GM12878 (cell line): ENCODE measurements at regions not wholly inside any gene's neighbourhood (a gene's known extent, or its start where the extent isn't known, plus 50 kb on each side); places are given as distances from the start of the nearest gene placed in this dataset.

ENCODE experiments used
- ATAC-seq: fragments of 200-7000 bp; cut with Tn5 transposase; 3 replicates; pipeline ENCODE4 v1.9.1; 2020; ENCODE audit warnings: mild to moderate bottlenecking, moderate library complexity
- BruUV-seq: library from RNA; stranded (reverse); fragments of 400-500 nt; replicated peaks from 2 replicates; lab custom pipeline; 2021; lab: Mats Ljungman, UMichigan
- CTCF ChIA-PET: fragments of 300-600 bp; sonication (Branson Sonifier 250); formaldehyde crosslinking; extraction: SDS; loops from one replicate; lab custom pipeline; 2021; ENCODE audit warnings: inconsistent platforms; lab: Yijun Ruan, JAX
- POLR2A ChIA-PET: fragments of 350-600 bp; formaldehyde crosslinking; extraction: SDS; loops from one replicate; lab custom pipeline; 2021; ENCODE audit warnings: inconsistent platforms; lab: Charles Lee
- RAD21 ChIA-PET: fragments of 300-600 bp; sonication (Branson Sonifier 250); formaldehyde crosslinking; loops from one replicate; lab custom pipeline; 2023; ENCODE audit warnings: antibody characterized with exemption; ENCODE audit not compliant: unreplicated experiment; lab: Charles Lee
- SMC1A ChIA-PET: fragments of 300-600 bp; sonication (Branson Sonifier 250); formaldehyde crosslinking; loops from one replicate; lab custom pipeline; 2023; ENCODE audit not compliant: unreplicated experiment, uncharacterized antibody; lab: Charles Lee
- DNase-seq: peaks from one replicate; pipeline ENCODE4 v3.0.0-alpha.2; 2011; ENCODE audit warnings: low read depth, low spot score
- FAIRE-seq: peaks from 3 replicates; lab custom pipeline; 2011; peaks lifted over from hg19 to GRCh38; lab: Jason Lieb, UNC
- H2AFZ ChIP-seq: 2 replicates; pipeline ENCODE4 v1.6.0; 2011; ENCODE audit warnings: low read depth, low read length, control low read depth; ENCODE audit not compliant: control insufficient read depth
- H3K27ac ChIP-seq: 2 replicates; pipeline ENCODE4 v1.5.1; 2011; ENCODE audit warnings: control low read depth; ENCODE audit not compliant: control insufficient read depth, insufficient read depth
- H3K27me3 ChIP-seq, 2 experiments: replicated peaks in 1 of 2; 2 replicates each; pipeline versions ENCODE4 v1.6.0 to v1.6.1; 2011; ENCODE audit warnings: low read length in 1 of 2; ENCODE audit not compliant: control insufficient read depth in 2 of 2, insufficient read depth in 2 of 2
- H3K36me3 ChIP-seq, 2 experiments: 2 replicates each; pipeline ENCODE4 v1.5.1; 2011; ENCODE audit warnings: low read length in 1 of 2; ENCODE audit not compliant: control insufficient read depth in 2 of 2, insufficient read depth in 2 of 2
- H3K4me1 ChIP-seq: 2 replicates; pipeline ENCODE4 v1.6.1; 2011; ENCODE audit warnings: mild to moderate bottlenecking, low read length, moderate library complexity, mixed read lengths; ENCODE audit not compliant: control insufficient read depth, insufficient read depth
- H3K4me2 ChIP-seq: 2 replicates; pipeline ENCODE4 v1.6.0; 2011; ENCODE audit warnings: control low read depth; ENCODE audit not compliant: control insufficient read depth, insufficient read depth
- H3K4me3 ChIP-seq: fragments of 200-600 bp; sonication (generic); 2 replicates; pipeline ENCODE4 v1.5.1; 2016
- H3K79me2 ChIP-seq: 2 replicates; pipeline ENCODE4 v1.6.0; 2011; ENCODE audit warnings: low read length; ENCODE audit not compliant: control insufficient read depth, insufficient read depth
- H3K9ac ChIP-seq: 2 replicates; pipeline ENCODE4 v1.8.0; 2011; ENCODE audit warnings: low read length, control low read depth, mixed read lengths; ENCODE audit not compliant: control insufficient read depth, insufficient read depth
- H3K9me3 ChIP-seq: replicated peaks from 3 replicates; pipeline ENCODE4 v1.5.1; 2011; ENCODE audit warnings: mild to moderate bottlenecking, low read length; ENCODE audit not compliant: control insufficient read depth, insufficient read depth
- H4K20me1 ChIP-seq: 2 replicates; pipeline ENCODE4 v1.6.0; 2011; ENCODE audit not compliant: control insufficient read depth, insufficient read depth
- CBX3 ChIP-seq: fragments of 200-600 bp; sonication (generic); IDR thresholded peaks from 2 replicates; pipeline ENCODE4 v1.6.1; 2016; ENCODE audit warnings: low read depth, borderline replicate concordance
- EGR1 ChIP-seq, 2 experiments: IDR thresholded peaks; 1 replicate in 1 of 2; 2 replicates in 1 of 2; pipeline ENCODE4 v1.6.1; 2011 to 2012; ENCODE audit warnings: low read depth in 2 of 2, low read length in 2 of 2, borderline replicate concordance in 1 of 2, mild to moderate bottlenecking in 1 of 2, moderate library complexity in 1 of 2
- EZH2 ChIP-seq: IDR thresholded peaks from 2 replicates; pipeline ENCODE4 v1.6.1; 2012; ENCODE audit warnings: low read depth, mild to moderate bottlenecking, control low read depth, inconsistent platforms, low read length, borderline replicate concordance; ENCODE audit not compliant: control insufficient read depth
- KLF5 ChIP-seq: fragments of 450-650 bp; IDR thresholded peaks from 2 replicates; pipeline ENCODE4 v1.6.1; 2014; ENCODE audit warnings: mild to moderate bottlenecking; ENCODE audit not compliant: partially characterized antibody
- POLR2AphosphoS2 ChIP-seq: IDR thresholded peaks from 2 replicates; pipeline ENCODE4 v1.6.1; 2011; ENCODE audit warnings: low read depth, mild to moderate bottlenecking, low read length, improper control_type of control experiment, moderate library complexity
- RAD51 ChIP-seq: fragments of 450-650 bp; IDR thresholded peaks from 2 replicates; pipeline ENCODE4 v1.6.1; 2016; ENCODE audit warnings: moderate library complexity, mild to moderate bottlenecking, inconsistent platforms
- RB1 ChIP-seq: fragments of 450-650 bp; formaldehyde crosslinking; IDR thresholded peaks from 2 replicates; pipeline ENCODE4 v1.6.1; 2017; ENCODE audit warnings: mild to moderate bottlenecking, borderline replicate concordance
- SMARCA5 ChIP-seq: fragments of 450-650 bp; IDR thresholded peaks from 2 replicates; pipeline ENCODE4 v1.6.1; 2017; ENCODE audit warnings: mild to moderate bottlenecking
- SMC3 ChIP-seq: IDR thresholded peaks from 2 replicates; pipeline ENCODE4 v1.6.1; 2011; ENCODE audit warnings: low read length, improper control_type of control experiment, borderline replicate concordance
- WRNIP1 ChIP-seq: IDR thresholded peaks from 2 replicates; pipeline ENCODE4 v1.6.1; 2011; ENCODE audit warnings: low read depth, low read length, improper control_type of control experiment, borderline replicate concordance
- in situ Hi-C: fragments of 300-500 bp; cut with MboI; formaldehyde crosslinking; loops from 9 replicates; pipeline ENCODE4 v1.14.3; 2018; ENCODE audit warnings: mixed read lengths
- intact Hi-C: fragments of 100-400 bp; cut with micrococcal nuclease; formaldehyde crosslinking; loops from one replicate; pipeline ENCODE4 v1.14.2; 2022; ENCODE audit not compliant: unreplicated experiment
- TF ChIP-seq, protein P1 (sequence below): IDR thresholded peaks from 2 replicates; pipeline ENCODE4 v1.6.1; 2012; ENCODE audit warnings: low read depth, low read length, improper control_type of control experiment
- TF ChIP-seq, protein P2 (sequence below): IDR thresholded peaks from 2 replicates; pipeline ENCODE4 v1.6.1; 2011; ENCODE audit warnings: borderline replicate concordance, low read depth, mild to moderate bottlenecking, moderate library complexity, mixed read lengths, low read length; ENCODE audit not compliant: insufficient read depth; ENCODE audit errors: extremely low read length
- TF ChIP-seq, protein P3 (sequence below): IDR thresholded peaks from 2 replicates; pipeline ENCODE4 v1.6.1; 2011; ENCODE audit warnings: low read depth, mild to moderate bottlenecking, low read length, moderate library complexity, borderline replicate concordance; ENCODE audit errors: extremely low read depth
- TF ChIP-seq, protein P4 (sequence below): IDR thresholded peaks from 2 replicates; pipeline ENCODE4 v1.6.1; 2012; ENCODE audit warnings: low read depth, low read length, improper control_type of control experiment
- TF ChIP-seq, protein P5 (sequence below): fragments of 450-650 bp; conservative IDR thresholded peaks from 2 replicates; pipeline ENCODE4 v1.6.1; 2017; ENCODE audit warnings: mild to moderate bottlenecking, moderate library complexity

DNA sequence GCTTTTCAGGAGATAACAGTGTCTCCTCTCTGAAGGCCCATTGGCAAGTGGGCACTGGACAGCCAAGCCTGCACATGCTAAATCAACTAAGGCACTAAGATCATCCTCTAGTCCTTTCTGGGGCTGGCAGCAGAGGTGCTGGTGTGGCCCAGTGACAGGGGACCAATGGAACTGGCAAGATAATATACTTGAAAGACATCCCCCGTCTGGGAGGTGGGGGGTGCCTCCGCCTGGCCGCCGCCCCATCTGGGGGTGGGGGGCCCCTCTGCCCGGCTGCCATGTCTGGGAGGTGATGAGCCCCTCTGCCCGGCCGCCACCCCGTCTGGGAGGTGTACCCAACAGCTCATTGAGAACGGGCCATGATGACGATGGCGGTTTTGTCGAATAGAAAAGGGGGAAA is 223.3 kb downstream of the UNC5CL start (continued):
- TF ChIP-seq WRNIP1 (no peak), RB1 (no peak), SMC3 (no peak)
- TF ChIP-seq, protein P1, sequence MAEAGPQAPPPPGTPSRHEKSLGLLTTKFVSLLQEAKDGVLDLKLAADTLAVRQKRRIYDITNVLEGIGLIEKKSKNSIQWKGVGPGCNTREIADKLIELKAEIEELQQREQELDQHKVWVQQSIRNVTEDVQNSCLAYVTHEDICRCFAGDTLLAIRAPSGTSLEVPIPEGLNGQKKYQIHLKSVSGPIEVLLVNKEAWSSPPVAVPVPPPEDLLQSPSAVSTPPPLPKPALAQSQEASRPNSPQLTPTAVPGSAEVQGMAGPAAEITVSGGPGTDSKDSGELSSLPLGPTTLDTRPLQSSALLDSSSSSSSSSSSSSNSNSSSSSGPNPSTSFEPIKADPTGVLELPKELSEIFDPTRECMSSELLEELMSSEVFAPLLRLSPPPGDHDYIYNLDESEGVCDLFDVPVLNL, result no peak
- TF ChIP-seq, protein P2, sequence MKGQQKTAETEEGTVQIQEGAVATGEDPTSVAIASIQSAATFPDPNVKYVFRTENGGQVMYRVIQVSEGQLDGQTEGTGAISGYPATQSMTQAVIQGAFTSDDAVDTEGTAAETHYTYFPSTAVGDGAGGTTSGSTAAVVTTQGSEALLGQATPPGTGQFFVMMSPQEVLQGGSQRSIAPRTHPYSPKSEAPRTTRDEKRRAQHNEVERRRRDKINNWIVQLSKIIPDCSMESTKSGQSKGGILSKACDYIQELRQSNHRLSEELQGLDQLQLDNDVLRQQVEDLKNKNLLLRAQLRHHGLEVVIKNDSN, result no peak

DNA sequence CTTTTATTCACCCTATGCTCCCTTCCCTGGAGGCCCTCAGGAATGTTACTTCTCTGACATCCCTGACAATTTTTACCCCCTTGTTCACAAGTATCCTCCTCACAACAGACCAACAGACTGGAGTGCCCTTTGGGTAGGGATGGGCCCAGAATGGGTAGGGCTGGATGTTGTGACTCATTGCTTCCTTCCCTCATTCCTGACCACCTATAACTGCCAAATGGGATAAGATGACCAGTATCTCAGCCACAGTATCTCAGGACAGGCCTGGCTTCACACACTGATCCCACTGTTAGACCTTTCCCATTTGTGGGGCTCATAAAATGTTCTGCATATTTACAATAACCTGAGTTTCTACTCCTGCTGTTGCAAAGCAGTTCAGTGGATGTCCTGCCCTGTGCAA is 223.0 kb upstream of the LRFN2 start:
- TF ChIP-seq, protein P3, sequence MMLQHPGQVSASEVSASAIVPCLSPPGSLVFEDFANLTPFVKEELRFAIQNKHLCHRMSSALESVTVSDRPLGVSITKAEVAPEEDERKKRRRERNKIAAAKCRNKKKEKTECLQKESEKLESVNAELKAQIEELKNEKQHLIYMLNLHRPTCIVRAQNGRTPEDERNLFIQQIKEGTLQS, result no peak
- TF ChIP-seq, protein P4, sequence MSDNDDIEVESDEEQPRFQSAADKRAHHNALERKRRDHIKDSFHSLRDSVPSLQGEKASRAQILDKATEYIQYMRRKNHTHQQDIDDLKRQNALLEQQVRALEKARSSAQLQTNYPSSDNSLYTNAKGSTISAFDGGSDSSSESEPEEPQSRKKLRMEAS, result no peak
- TF ChIP-seq EZH2 (no peak), POLR2AphosphoS2 (no peak), CBX3 (no peak), SMARCA5 (no peak), EGR1 (IDR thresholded peaks at IDR 0.05; ENCODE audit: borderline replicate concordance in 1 of 2, low read depth in 2 of 2, low read length in 2 of 2) (no peak), RAD51 (no peak), KLF5 (no peak)
- TF ChIP-seq, protein P5, sequence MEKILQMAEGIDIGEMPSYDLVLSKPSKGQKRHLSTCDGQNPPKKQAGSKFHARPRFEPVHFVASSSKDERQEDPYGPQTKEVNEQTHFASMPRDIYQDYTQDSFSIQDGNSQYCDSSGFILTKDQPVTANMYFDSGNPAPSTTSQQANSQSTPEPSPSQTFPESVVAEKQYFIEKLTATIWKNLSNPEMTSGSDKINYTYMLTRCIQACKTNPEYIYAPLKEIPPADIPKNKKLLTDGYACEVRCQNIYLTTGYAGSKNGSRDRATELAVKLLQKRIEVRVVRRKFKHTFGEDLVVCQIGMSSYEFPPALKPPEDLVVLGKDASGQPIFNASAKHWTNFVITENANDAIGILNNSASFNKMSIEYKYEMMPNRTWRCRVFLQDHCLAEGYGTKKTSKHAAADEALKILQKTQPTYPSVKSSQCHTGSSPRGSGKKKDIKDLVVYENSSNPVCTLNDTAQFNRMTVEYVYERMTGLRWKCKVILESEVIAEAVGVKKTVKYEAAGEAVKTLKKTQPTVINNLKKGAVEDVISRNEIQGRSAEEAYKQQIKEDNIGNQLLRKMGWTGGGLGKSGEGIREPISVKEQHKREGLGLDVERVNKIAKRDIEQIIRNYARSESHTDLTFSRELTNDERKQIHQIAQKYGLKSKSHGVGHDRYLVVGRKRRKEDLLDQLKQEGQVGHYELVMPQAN, result no peak
- Histone ChIP-seq H3K9me3 (no peaks in the 10 kb centered on the region), H3K9ac (no peak overlapping the region), H3K4me1 (no peaks in the 10 kb centered on the region), H3K36me3 (no peaks in the 10 kb centered on the region), H3K4me3 (no peak overlapping the region), H3K4me2 (no peak overlapping the region), H3K27me3 (no peaks in the 10 kb centered on the region), H2AFZ (no peak overlapping the region), H3K27ac (no peak overlapping the region), H4K20me1 (no peaks in the 10 kb centered on the region), H3K79me2 (no peaks in the 10 kb centered on the region)
- BruUV-seq, result no TSS peak
- ChIA-PET RAD21 (no interaction called here), POLR2A (no interaction called here), CTCF (no interaction called here), SMC1A (no interaction called here)
- no peak for ATAC-seq
- intact Hi-C loops, result no loop called here
- no peak for FAIRE-seq
- in situ Hi-C loops, result no loop called here
- DNase-seq, result no peak
